NCI-H2196 treated with DMSO at 0.1 percent for 48 hours (cell line): ENCODE measurements at regions not wholly inside any gene's neighbourhood (a gene's known extent, or its start where the extent isn't known, plus 50 kb on each side); places are given as distances from the start of the nearest gene placed in this dataset.
"Not testable (repeated sequence)": the region's sequence is repeated elsewhere in the genome, so short reads cannot be mapped to it uniquely, and the experiment has no call there.

Experiments
- DNase-seq: peaks from one replicate; lab custom pipeline; 2025; ENCODE audit not compliant: unreplicated experiment; lab: John Stamatoyannopoulos, UW

- DNase-seq: no peak
These were observed 224.2 kb downstream of the DLL1 start for GRCh38 chr6:170066679-170067078.

- DNase-seq: no peak
These were observed 226.9 kb downstream of the DLL1 start for GRCh38 chr6:170063851-170064602.

DNA sequence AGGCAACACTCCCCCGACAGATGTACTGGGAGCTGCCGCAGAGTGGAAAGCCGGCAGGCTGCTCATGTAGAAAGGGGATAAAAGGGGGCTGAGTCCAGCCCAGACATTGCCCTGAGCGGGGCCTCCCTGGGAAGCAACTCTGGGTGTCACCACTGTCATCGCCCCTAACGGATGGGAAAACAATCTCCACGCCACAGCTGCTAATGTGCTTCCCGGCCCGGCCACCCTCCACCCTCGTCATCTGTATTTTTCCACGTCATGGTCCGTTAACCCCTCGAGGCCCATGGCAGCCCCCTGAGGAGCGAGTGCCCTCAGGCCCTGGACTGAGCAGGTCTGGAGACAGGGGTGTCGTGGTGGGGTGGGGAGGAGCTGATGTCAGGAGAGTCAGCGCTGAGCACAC, 227.4 kb downstream of the DLL1 start:
- DNase-seq: no peak

DNA sequence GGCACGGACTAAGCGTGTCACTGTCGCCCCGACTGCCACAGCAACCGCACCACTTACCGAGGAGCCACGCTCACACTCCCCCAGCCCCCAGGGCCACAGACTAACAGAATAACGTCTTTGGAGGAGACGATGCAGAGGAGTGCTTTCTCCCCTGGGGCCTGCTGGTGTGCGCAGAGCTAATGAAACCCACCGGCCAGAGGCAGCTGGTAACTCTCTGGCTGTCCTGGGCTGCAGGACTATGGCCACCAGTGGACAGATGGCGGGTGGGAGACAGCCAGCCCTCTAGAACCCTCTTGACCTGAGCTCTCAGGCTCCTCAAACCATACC, 228.0 kb downstream of the DLL1 start:
- no peak for DNase-seq

DNA sequence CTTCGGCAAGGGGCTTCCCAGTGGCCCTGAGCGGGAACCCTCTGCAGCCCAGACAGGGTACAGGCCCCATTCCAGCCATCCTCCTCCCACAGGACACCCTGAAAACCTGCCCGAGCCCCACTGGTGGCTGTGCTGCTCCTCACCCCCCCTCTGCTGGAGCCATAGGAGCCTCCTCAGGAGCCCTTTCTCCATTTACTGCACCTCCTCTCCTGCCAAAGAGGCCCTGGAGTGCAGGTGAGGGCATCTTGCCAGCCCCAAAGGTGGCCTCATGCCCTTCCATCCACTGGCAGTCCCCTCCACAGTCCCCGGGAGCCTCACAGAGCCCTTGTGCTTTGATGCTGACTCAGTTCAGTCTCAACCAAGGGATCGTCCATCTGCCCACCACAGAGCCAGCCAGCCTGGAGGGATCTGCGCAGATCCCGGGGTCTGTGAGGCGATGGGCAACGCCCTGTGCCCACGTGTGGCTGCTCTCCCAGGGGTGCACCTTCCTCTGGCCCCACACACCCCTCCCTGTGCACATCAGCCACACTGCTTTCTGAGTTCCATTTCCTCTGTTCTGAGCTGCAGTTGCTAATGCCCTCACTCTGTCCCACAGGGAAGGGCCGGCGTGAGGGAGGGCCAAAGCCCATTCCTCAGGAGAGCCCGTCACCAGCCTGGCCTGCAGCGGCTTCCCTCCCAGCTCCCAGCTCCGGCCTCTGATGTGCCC, 228.5 kb downstream of the DLL1 start:
- no peak for DNase-seq

DNA sequence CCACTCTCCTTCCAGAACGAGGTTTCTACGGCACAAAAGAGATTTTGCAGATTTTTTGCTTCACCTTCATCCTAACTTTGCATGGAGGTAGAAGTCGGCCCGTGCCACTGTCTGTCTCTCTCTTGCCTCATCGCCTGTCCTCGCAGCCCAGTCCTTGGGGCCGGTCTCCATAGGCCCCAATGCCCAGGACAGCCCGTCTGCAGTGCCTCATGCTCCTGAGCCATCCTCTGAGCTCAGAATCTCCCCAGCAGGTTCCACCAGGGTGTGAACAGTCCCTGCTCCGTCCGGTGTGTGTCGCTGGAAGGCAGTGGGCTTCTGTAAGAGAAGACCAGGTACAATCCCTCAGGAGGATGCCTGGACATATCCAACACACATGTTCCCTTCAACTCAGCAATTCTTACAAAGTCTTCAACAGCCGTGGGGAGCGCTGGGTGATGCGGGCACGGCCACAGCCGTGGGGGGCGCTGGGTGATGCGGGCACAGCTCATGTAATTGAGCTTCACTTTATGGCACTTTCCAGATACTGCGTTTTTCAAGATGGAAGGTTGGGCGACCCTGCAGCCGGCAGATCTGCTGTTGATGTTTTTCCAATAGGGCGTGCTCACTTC, 231.9 kb downstream of the DLL1 start:
- no peak for DNase-seq

- no peak for DNase-seq
These were observed 232.7 kb downstream of the DLL1 start for GRCh38 chr6:170057961-170058877.

DNA sequence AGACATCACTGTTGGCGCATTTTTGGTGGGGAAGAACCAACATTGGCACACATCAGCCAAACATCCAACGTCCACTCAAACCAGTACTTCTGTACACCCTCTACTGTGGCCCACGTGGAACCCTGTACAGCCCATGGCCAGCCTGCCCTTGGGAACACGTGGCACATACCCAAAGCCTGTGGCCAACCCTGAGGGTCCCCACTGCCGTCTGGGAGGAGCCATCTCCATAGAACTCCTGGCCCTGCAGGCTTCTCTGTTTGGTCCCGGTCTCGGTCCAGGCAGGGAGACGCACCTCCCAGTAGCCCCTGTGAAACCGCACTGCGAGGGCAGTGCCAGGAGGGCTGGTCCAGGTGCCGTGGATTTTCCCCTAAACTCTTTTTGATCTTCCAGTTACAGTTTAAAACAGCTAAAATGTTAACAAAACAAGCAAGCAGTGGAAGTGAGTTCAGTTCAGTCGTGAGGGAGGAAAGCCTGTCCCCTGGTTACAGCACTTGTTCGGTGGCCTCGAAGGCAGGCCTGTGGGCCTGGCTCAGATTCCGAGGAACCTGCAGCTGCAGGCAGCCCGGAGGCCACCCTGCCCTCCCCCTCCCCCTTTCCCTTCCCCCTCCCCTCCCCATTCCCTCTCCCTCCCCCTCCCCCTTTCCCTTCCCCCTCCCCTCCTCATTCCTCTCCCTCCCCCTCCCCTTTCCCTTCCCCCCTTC, 233.7 kb downstream of the DLL1 start:
- no peak for DNase-seq

DNA sequence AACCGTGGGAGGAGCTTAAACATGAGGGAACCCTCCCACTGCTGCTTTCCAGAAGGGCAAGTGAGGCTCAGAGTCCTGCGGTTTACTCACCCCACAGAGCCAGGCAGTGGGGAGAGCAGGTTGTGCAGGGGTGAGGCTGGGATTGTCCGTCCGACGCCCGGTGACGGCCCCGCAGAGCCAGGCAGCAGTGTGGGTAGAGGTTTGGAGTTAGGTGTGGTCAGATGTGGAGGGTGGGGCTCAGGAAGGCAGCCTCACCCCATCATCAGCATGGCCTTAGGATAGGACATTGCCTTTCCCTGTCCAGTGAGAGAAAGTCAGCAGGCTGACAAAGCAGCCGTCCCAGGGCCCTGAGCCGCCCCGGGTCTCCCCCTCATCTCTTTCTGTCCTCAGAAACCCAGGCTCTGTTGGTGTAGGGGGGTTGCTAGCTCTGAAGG, 234.6 kb downstream of the DLL1 start:
- DNase-seq: no peak

DNA sequence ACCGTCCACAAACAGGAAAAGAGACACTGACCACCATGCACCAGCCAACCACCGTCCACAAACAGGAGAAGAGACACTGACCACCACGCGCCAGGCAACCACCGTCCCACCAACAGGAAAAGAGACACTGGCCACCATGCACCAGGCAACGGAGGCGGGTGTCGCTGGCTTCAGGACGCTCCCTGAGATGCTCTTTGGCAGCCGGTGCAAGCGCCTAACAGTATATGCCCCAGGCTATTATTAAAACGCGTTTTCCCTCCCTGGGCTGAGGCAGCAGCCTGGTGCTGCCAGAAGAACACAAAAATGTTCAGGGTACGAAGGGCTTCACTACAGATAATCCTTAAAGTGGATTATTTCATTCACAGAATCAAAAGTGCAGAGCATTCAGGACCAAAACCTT, 235.1 kb downstream of the DLL1 start:
- not testable (repeated sequence) for DNase-seq

DNA sequence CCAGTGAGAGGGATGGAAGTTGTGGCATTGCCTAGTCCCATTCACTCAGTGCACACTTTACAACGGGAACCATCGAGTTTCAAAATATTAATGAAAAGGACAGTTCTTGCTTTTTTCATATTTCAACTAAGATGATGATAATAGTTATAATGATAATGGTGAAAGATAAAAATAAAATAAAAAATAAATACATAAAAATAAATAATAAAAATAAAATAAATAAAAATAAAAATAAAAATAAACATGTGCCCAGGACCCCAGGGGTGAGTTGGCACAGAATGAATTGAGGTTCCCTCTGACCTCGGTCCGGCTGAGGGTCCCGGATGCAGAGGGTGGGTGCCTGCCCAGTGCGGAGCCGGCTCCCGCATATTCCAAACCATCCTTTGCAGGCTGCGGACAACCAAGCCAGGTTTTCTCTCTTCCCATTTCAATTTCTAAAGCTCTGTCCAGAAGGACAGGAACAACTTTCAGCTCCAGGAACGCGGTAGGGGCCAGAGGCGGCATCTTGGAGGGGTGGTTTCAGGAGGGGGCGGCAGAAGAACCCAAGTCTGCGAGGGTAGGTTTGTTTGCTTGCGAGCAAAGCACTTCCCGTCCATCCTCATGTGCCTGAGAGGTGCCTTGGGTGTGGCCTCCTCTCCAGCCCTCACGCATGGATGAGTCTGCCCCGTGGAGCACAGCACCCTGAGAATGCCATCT, 236.8 kb downstream of the DLL1 start:
- no peak for DNase-seq

- DNase-seq: no peak
These were observed 237.7 kb downstream of the DLL1 start for GRCh38 chr6:170052991-170053821.

GRCh38 chr6:170051229-170052172, 239.4 kb downstream of the DLL1 start:
- DNase-seq: no peak

DNA sequence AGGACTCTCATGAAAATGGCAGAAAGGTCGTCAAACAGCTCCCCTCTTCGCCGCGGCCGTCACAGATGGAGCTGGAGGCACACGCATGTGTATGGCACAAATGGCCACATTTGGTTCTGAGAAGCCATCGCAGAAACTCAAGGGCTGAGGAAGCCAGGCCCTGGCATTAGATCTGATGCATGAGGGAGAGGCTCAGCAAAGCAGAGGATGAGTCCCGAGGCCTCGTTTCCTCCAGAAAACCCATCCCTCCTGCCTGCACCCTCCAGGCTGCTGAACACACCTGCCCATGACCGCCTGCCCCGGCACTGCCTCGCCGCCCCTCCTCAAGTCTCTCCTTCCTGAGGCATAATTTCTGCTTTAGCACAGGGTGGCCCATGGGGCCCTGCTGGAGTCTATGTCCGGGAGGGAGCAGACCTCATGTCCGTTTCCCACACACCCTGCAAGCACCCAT, 240.3 kb downstream of the DLL1 start:
- no peak for DNase-seq

GRCh38 chr6:170049641-170050561, 241.0 kb downstream of the DLL1 start:
- DNase-seq: no peak

GRCh38 chr6:170048615-170049256, 242.1 kb downstream of the DLL1 start:
- no peak for DNase-seq
